BE2C (cell line): ENCODE measurements at regions not wholly inside any gene's neighbourhood (a gene's known extent, or its start where the extent isn't known, plus 50 kb on each side); places are given as distances from the start of the nearest gene placed in this dataset.
"Not testable (repeated sequence)": the region's sequence is repeated elsewhere in the genome, so short reads cannot be mapped to it uniquely, and the experiment has no call there.

Source experiments
- DNase-seq: peaks from one replicate; pipeline ENCODE4 v3.0.0-alpha.2; 2020
- H3K27me3 ChIP-seq: fragments of 250-450 bp; sonication (Bioruptor Pico); 2 replicates; pipeline ENCODE4 v1.5.1; 2020; ENCODE audit warnings: mild to moderate bottlenecking
- H3K36me3 ChIP-seq: fragments of 250-450 bp; sonication (Bioruptor Pico); 2 replicates; pipeline ENCODE4 v1.5.1; 2020; ENCODE audit warnings: mild to moderate bottlenecking
- H3K4me1 ChIP-seq: fragments of 250-450 bp; sonication (Bioruptor Pico); 2 replicates; pipeline ENCODE4 v1.5.1; 2020
- H3K4me3 ChIP-seq: 2 replicates; pipeline ENCODE4 v1.5.1; 2011; ENCODE audit warnings: low read depth, low read length
- H3K9me3 ChIP-seq: fragments of 250-450 bp; sonication (Bioruptor Pico); 2 replicates; pipeline ENCODE4 v1.5.1; 2020
- CTCF ChIP-seq: IDR thresholded peaks from 2 replicates; pipeline ENCODE4 v1.5.1; 2012; ENCODE audit warnings: mild to moderate bottlenecking, low read depth, low read length

GRCh38 chr10:34058845-34059614, 724.6 kb upstream of the NRP1 start:
- no peak for DNase-seq
- no peak for TF ChIP-seq CTCF
- no peak overlapping the region for H3K4me3 ChIP-seq
- H3K27me3 ChIP-seq, result no peaks in the 10 kb centered on the region
- H3K4me1 ChIP-seq, result no peaks in the 10 kb centered on the region
- no peaks in the 10 kb centered on the region for H3K9me3 ChIP-seq
- no peaks in the 10 kb centered on the region for H3K36me3 ChIP-seq

- H3K4me3 ChIP-seq, H3K27me3 ChIP-seq, H3K9me3 ChIP-seq, DNase-seq, H3K4me1 ChIP-seq, H3K36me3 ChIP-seq: not testable (repeated sequence)
Measured at GRCh38 chr10:34055410-34055985, 721.0 kb upstream of the NRP1 start.

- Histone ChIP-seq H3K27me3 (no peaks in the 10 kb centered on the region), H3K4me3 (no peak overlapping the region), H3K4me1 (no peaks in the 10 kb centered on the region), H3K36me3 (no peaks in the 10 kb centered on the region), H3K9me3 (no peaks in the 10 kb centered on the region)
- no peak for DNase-seq
- no peak for TF ChIP-seq CTCF
Measured at GRCh38 chr10:34049887-34050286, 715.4 kb upstream of the NRP1 start.

- Histone ChIP-seq H3K36me3 (no peaks in the 10 kb centered on the region), H3K9me3 (no peaks in the 10 kb centered on the region), H3K4me3 (no peak overlapping the region), H3K4me1 (no peaks in the 10 kb centered on the region), H3K27me3 (no peaks in the 10 kb centered on the region)
- no peak for DNase-seq
- no peak for TF ChIP-seq CTCF
Measured at GRCh38 chr10:34049469-34049868, 715.0 kb upstream of the NRP1 start.

- no peaks in the 10 kb centered on the region for H3K4me1 ChIP-seq
- no peaks in the 10 kb centered on the region for H3K9me3 ChIP-seq
- no peaks in the 10 kb centered on the region for H3K27me3 ChIP-seq
- DNase-seq, result no peak
- no peak for TF ChIP-seq CTCF
- no peaks in the 10 kb centered on the region for H3K36me3 ChIP-seq
- H3K4me3 ChIP-seq, result no peak overlapping the region
Measured at GRCh38 chr10:34047389-34047788, 712.9 kb upstream of the NRP1 start.

DNA sequence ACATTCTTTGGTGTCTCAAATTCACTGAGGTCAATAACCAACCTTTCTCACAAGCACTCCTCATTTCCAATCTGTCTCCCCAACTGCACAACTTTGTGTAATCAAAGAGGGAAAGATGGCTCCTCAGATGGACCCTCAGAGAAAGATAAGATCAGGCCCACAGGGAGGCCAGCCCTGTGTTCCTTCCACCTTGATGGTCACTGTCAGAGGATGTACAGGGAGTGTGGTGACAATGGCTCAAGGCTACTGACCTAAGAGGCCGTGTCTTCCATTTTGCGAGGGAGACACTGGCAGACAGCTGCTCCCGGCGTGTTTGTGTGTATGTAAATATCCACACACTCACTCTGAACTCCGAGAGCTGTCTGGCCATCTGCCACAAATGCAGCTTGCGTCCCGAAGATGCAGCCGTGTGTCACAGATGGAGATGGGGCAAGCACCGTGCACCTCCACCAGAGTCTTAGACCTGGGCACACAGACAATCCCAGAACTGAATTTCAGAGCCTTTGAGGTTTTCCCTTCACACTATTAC, 712.1 kb upstream of the NRP1 start:
- Histone ChIP-seq H3K4me1 (no peaks in the 10 kb centered on the region), H3K4me3 (no peak overlapping the region), H3K9me3 (no peaks in the 10 kb centered on the region), H3K36me3 (no peaks in the 10 kb centered on the region), H3K27me3 (no peaks in the 10 kb centered on the region)
- no peak for TF ChIP-seq CTCF
- no peak for DNase-seq
